Activated CD8-positive, alpha-beta memory T cell treated with anti-CD3 and anti-CD28 coated beads, Interleukin-2, amount 10 ng/mL, durations not matched to agents 7 days and 5 days (primary cell): ENCODE measurements at regions not wholly inside any gene's neighbourhood (a gene's known extent, or its start where the extent isn't known, plus 50 kb on each side); places are given as distances from the start of the nearest gene placed in this dataset.
A peak's percentile ranks its signal among the peaks of the same experiment; 100 is the strongest.

Experiments used
- ATAC-seq: fragments of 150-1000 bp; cut with Tn5 transposase; one replicate; pipeline ENCODE4 v1.10.0; 2021; ENCODE audit warnings: moderate library complexity
- CTCF ChIA-PET: fragments of 350-600 bp; sonication (Branson Sonifier 250); formaldehyde crosslinking; loops from one replicate; lab custom pipeline; 2021; ENCODE audit warnings: antibody characterized with exemption; lab: Charles Lee
- DNase-seq: peaks from one replicate; pipeline ENCODE4 v3.0.0-alpha.2; 2020
- H3K27ac Mint-ChIP-seq: one replicate; pipeline ENCODE4 v1.8.0; 2021; ENCODE audit warnings: mild to moderate bottlenecking, mixed read lengths
- H3K27me3 Mint-ChIP-seq: one replicate; pipeline ENCODE4 v1.8.0; 2021; ENCODE audit warnings: mixed read lengths
- H3K36me3 Mint-ChIP-seq: one replicate; pipeline ENCODE4 v1.8.0; 2021; ENCODE audit warnings: mild to moderate bottlenecking, mixed read lengths
- H3K4me1 Mint-ChIP-seq: one replicate; pipeline ENCODE4 v1.8.0; 2021; ENCODE audit warnings: mixed read lengths
- H3K4me3 Mint-ChIP-seq: one replicate; pipeline ENCODE4 v1.8.0; 2021; ENCODE audit warnings: mild to moderate bottlenecking, moderate library complexity, mixed read lengths
- H3K9me3 Mint-ChIP-seq: one replicate; pipeline ENCODE4 v1.8.0; 2022; ENCODE audit warnings: low read depth, mixed read lengths

- Mint-ChIP-seq H3K27me3 (no peaks in the 10 kb centered on the region), H3K4me1 (peaks cover 20% of the 10 kb centered on the region), H3K27ac (no peak overlapping the region), H3K9me3 (no peaks in the 10 kb centered on the region), H3K4me3 (no peak overlapping the region), H3K36me3 (peaks cover 4% of the 10 kb centered on the region)
- DNase-seq, result no peak
- CTCF ChIA-PET, result no interaction called here
- ATAC-seq, result no peak
Measured at GRCh38 chr22:25382762-25383161, 163.3 kb downstream of the CRYBB2 start.

GRCh38 chr22:25383278-25383820 is 163.9 kb downstream of the CRYBB2 start:
- H3K9me3 Mint-ChIP-seq, result no peaks in the 10 kb centered on the region
- no peak overlapping the region for H3K4me3 Mint-ChIP-seq
- no peaks in the 10 kb centered on the region for H3K27me3 Mint-ChIP-seq
- ATAC-seq, result no peak
- H3K36me3 Mint-ChIP-seq, result peaks cover 3% of the 10 kb centered on the region
- no peak overlapping the region for H3K27ac Mint-ChIP-seq
- DNase-seq, result no peak
- peaks cover 22% of the 10 kb centered on the region for H3K4me1 Mint-ChIP-seq
- CTCF ChIA-PET, result no interaction called here

GRCh38 chr22:25383892-25384291 is 164.5 kb downstream of the CRYBB2 start:
- H3K27ac Mint-ChIP-seq, result no peak overlapping the region
- H3K27me3 Mint-ChIP-seq, result no peaks in the 10 kb centered on the region
- DNase-seq (no peak), ATAC-seq (no peak)
- CTCF ChIA-PET, result no interaction called here
- no peak overlapping the region for H3K4me3 Mint-ChIP-seq
- H3K4me1 Mint-ChIP-seq, result peaks cover 28% of the 10 kb centered on the region
- H3K9me3 Mint-ChIP-seq, result no peaks in the 10 kb centered on the region
- peaks cover 3% of the 10 kb centered on the region for H3K36me3 Mint-ChIP-seq

- DNase-seq, result no peak
- Mint-ChIP-seq H3K27ac (no peak overlapping the region), H3K36me3 (no peaks in the 10 kb centered on the region), H3K9me3 (no peaks in the 10 kb centered on the region), H3K4me1 (peaks cover 40% of the 10 kb centered on the region), H3K27me3 (no peaks in the 10 kb centered on the region), H3K4me3 (no peak overlapping the region)
- no peak for ATAC-seq
- CTCF ChIA-PET, result no interaction called here
Measured at GRCh38 chr22:25386538-25386884, 167.1 kb downstream of the CRYBB2 start.

- H3K36me3 Mint-ChIP-seq, result no peaks in the 10 kb centered on the region
- no peak overlapping the region for H3K27ac Mint-ChIP-seq
- CTCF ChIA-PET, result no interaction called here
- no peak overlapping the region for H3K4me3 Mint-ChIP-seq
- no peaks in the 10 kb centered on the region for H3K9me3 Mint-ChIP-seq
- ATAC-seq (no peak), DNase-seq (no peak)
- H3K4me1 Mint-ChIP-seq, result peaks cover 40% of the 10 kb centered on the region
- H3K27me3 Mint-ChIP-seq, result no peaks in the 10 kb centered on the region
Measured at GRCh38 chr22:25388415-25388814, 169.0 kb downstream of the CRYBB2 start.

- Mint-ChIP-seq H3K36me3 (no peaks in the 10 kb centered on the region), H3K27me3 (no peaks in the 10 kb centered on the region), H3K9me3 (no peaks in the 10 kb centered on the region), H3K27ac (no peak overlapping the region), H3K4me1 (peaks cover 40% of the 10 kb centered on the region), H3K4me3 (no peak overlapping the region)
- DNase-seq (peak; percentile 52), ATAC-seq (peak; percentile 55)
- CTCF ChIA-PET, result no interaction called here
Measured at GRCh38 chr22:25388866-25389540, 169.6 kb downstream of the CRYBB2 start.

GRCh38 chr22:25389541-25389919 is 170.1 kb downstream of the CRYBB2 start:
- CTCF ChIA-PET, result no interaction called here
- H3K27me3 Mint-ChIP-seq, result no peaks in the 10 kb centered on the region
- peaks cover 40% of the 10 kb centered on the region for H3K4me1 Mint-ChIP-seq
- no peaks in the 10 kb centered on the region for H3K36me3 Mint-ChIP-seq
- H3K4me3 Mint-ChIP-seq, result no peak overlapping the region
- ATAC-seq, result no peak
- no peak overlapping the region for H3K27ac Mint-ChIP-seq
- no peaks in the 10 kb centered on the region for H3K9me3 Mint-ChIP-seq
- no peak for DNase-seq

GRCh38 chr22:25390297-25391240 is 171.1 kb downstream of the CRYBB2 start:
- Mint-ChIP-seq H3K9me3 (no peaks in the 10 kb centered on the region), H3K27ac (no peak overlapping the region), H3K4me1 (peaks cover 38% of the 10 kb centered on the region), H3K36me3 (no peaks in the 10 kb centered on the region), H3K4me3 (no peak overlapping the region), H3K27me3 (no peaks in the 10 kb centered on the region)
- no peak for DNase-seq
- ATAC-seq, result no peak
- CTCF ChIA-PET, result no interaction called here

- CTCF ChIA-PET, result no interaction called here
- Mint-ChIP-seq H3K36me3 (peaks cover 5% of the 10 kb centered on the region), H3K27ac (no peak overlapping the region), H3K4me3 (no peak overlapping the region), H3K9me3 (no peaks in the 10 kb centered on the region), H3K4me1 (peaks cover 41% of the 10 kb centered on the region), H3K27me3 (no peaks in the 10 kb centered on the region)
- no peak for DNase-seq
- ATAC-seq, result no peak
Measured at GRCh38 chr22:25392584-25392983, 171.9 kb upstream of the GRK3 start.

- H3K36me3 Mint-ChIP-seq, result peaks cover 5% of the 10 kb centered on the region
- no peaks in the 10 kb centered on the region for H3K27me3 Mint-ChIP-seq
- ATAC-seq (no peak), DNase-seq (no peak)
- CTCF ChIA-PET, result no interaction called here
- no peak overlapping the region for H3K4me3 Mint-ChIP-seq
- no peaks in the 10 kb centered on the region for H3K9me3 Mint-ChIP-seq
- H3K27ac Mint-ChIP-seq, result no peak overlapping the region
- H3K4me1 Mint-ChIP-seq, result peaks cover 46% of the 10 kb centered on the region
Measured at GRCh38 chr22:25393121-25393805, 171.2 kb upstream of the GRK3 start.

- Mint-ChIP-seq H3K27ac (no peak overlapping the region), H3K4me3 (no peak overlapping the region), H3K9me3 (no peaks in the 10 kb centered on the region), H3K36me3 (peaks cover 5% of the 10 kb centered on the region), H3K27me3 (no peaks in the 10 kb centered on the region), H3K4me1 (peaks cover 41% of the 10 kb centered on the region)
- ATAC-seq (no peak), DNase-seq (no peak)
- CTCF ChIA-PET, result no interaction called here
Measured at GRCh38 chr22:25395468-25395867, 169.0 kb upstream of the GRK3 start.

GRCh38 chr22:25395915-25396314 is 168.6 kb upstream of the GRK3 start:
- CTCF ChIA-PET, result no interaction called here
- no peak overlapping the region for H3K27ac Mint-ChIP-seq

GRCh38 chr22:25396615-25397200 is 167.8 kb upstream of the GRK3 start:
- DNase-seq (no peak), ATAC-seq (no peak)
- no peak overlapping the region for H3K27ac Mint-ChIP-seq
- no peaks in the 10 kb centered on the region for H3K27me3 Mint-ChIP-seq
- peaks cover 44% of the 10 kb centered on the region for H3K4me1 Mint-ChIP-seq
- H3K36me3 Mint-ChIP-seq, result peaks cover 5% of the 10 kb centered on the region
- H3K9me3 Mint-ChIP-seq, result no peaks in the 10 kb centered on the region
- CTCF ChIA-PET, result no interaction called here
- H3K4me3 Mint-ChIP-seq, result no peak overlapping the region

More at GRCh38 chr22:25395915-25396314, 168.6 kb upstream of the GRK3 start:
- ATAC-seq (no peak), DNase-seq (no peak)
- H3K9me3 Mint-ChIP-seq, result no peaks in the 10 kb centered on the region
- no peak overlapping the region for H3K4me3 Mint-ChIP-seq
- H3K36me3 Mint-ChIP-seq, result peaks cover 5% of the 10 kb centered on the region
- H3K27me3 Mint-ChIP-seq, result no peaks in the 10 kb centered on the region
- peaks cover 40% of the 10 kb centered on the region for H3K4me1 Mint-ChIP-seq
